MG63 (cell line): ENCODE measurements at regions not wholly inside any gene's neighbourhood (a gene's known extent, or its start where the extent isn't known, plus 50 kb on each side); places are given as distances from the start of the nearest gene placed in this dataset.
"Not testable (repeated sequence)": the region's sequence is repeated elsewhere in the genome, so short reads cannot be mapped to it uniquely, and the experiment has no call there.

Experiments used
- DNase-seq: peaks from one replicate; pipeline ENCODE4 v3.0.0-alpha.2; 2020
- H3K27me3 ChIP-seq: fragments of 250-450 bp; sonication (Bioruptor Pico); 2 replicates; pipeline ENCODE4 v1.5.1; 2020; ENCODE audit warnings: mild to moderate bottlenecking, moderate library complexity
- H3K36me3 ChIP-seq: fragments of 250-450 bp; sonication (Bioruptor Pico); 2 replicates; pipeline ENCODE4 v1.5.1; 2020; ENCODE audit warnings: mild to moderate bottlenecking, moderate library complexity
- H3K4me3 ChIP-seq: fragments of 250-450 bp; sonication (Bioruptor Pico); 2 replicates; pipeline ENCODE4 v1.5.1; 2020; ENCODE audit warnings: mild to moderate bottlenecking, moderate library complexity
- H3K9me3 ChIP-seq: fragments of 250-450 bp; sonication (Bioruptor Pico); 2 replicates; pipeline ENCODE4 v1.5.1; 2020; ENCODE audit warnings: mild to moderate bottlenecking, moderate library complexity

- DNase-seq = no peak
- no peak overlapping the region for H3K4me3 ChIP-seq
- H3K27me3 ChIP-seq = no peaks in the 10 kb centered on the region
- H3K36me3 ChIP-seq = no peaks in the 10 kb centered on the region
- H3K9me3 ChIP-seq = no peaks in the 10 kb centered on the region
These were observed 51.4 kb downstream of the SLC41A2 start for GRCh38 chr12:104906695-104907094.

- DNase-seq, H3K9me3 ChIP-seq, H3K27me3 ChIP-seq, H3K4me3 ChIP-seq, H3K36me3 ChIP-seq: not testable (repeated sequence)
These were observed 52.6 kb downstream of the SLC41A2 start for GRCh38 chr12:104905446-104905845.

- Histone ChIP-seq H3K36me3 (no peaks in the 10 kb centered on the region), H3K27me3 (no peaks in the 10 kb centered on the region), H3K4me3 (no peak overlapping the region), H3K9me3 (no peaks in the 10 kb centered on the region; the same call in 1 of the 2 replicates)
- DNase-seq = no peak
These were observed 54.3 kb downstream of the SLC41A2 start for GRCh38 chr12:104903648-104904423.

- Histone ChIP-seq H3K36me3 (no peaks in the 10 kb centered on the region), H3K9me3 (no peaks in the 10 kb centered on the region; the same call in 1 of the 2 replicates), H3K4me3 (no peak overlapping the region), H3K27me3 (no peaks in the 10 kb centered on the region)
- DNase-seq = no peak
These were observed 56.0 kb downstream of the SLC41A2 start for GRCh38 chr12:104902125-104902524.

GRCh38 chr12:104896710-104897109 lies 61.4 kb downstream of the SLC41A2 start:
- Histone ChIP-seq H3K9me3 (no peaks in the 10 kb centered on the region; the same call in 1 of the 2 replicates), H3K27me3 (no peaks in the 10 kb centered on the region), H3K4me3 (no peak overlapping the region), H3K36me3 (no peaks in the 10 kb centered on the region)
- DNase-seq = no peak

GRCh38 chr12:104896146-104896545 lies 61.9 kb downstream of the SLC41A2 start:
- no peaks in the 10 kb centered on the region; the same call in 1 of the 2 replicates for H3K9me3 ChIP-seq
- no peak for DNase-seq
- no peaks in the 10 kb centered on the region for H3K36me3 ChIP-seq
- no peaks in the 10 kb centered on the region for H3K27me3 ChIP-seq
- H3K4me3 ChIP-seq = no peak overlapping the region

- Histone ChIP-seq H3K4me3 (no peak overlapping the region), H3K36me3 (no peaks in the 10 kb centered on the region), H3K27me3 (no peaks in the 10 kb centered on the region), H3K9me3 (no peaks in the 10 kb centered on the region; the same call in 1 of the 2 replicates)
- no peak for DNase-seq
These were observed 62.7 kb downstream of the SLC41A2 start for GRCh38 chr12:104895415-104895814.

GRCh38 chr12:104890476-104891096 lies 67.5 kb downstream of the SLC41A2 start:
- H3K27me3 ChIP-seq = no peaks in the 10 kb centered on the region
- H3K9me3 ChIP-seq = no peaks in the 10 kb centered on the region
- H3K4me3 ChIP-seq = no peak overlapping the region
- H3K36me3 ChIP-seq = no peaks in the 10 kb centered on the region
- no peak for DNase-seq

GRCh38 chr12:104889735-104890134 lies 68.4 kb downstream of the SLC41A2 start:
- Histone ChIP-seq H3K27me3 (no peaks in the 10 kb centered on the region), H3K4me3 (no peak overlapping the region), H3K9me3 (no peaks in the 10 kb centered on the region), H3K36me3 (no peaks in the 10 kb centered on the region)
- DNase-seq = no peak

- DNase-seq = no peak
- Histone ChIP-seq H3K36me3 (no peaks in the 10 kb centered on the region), H3K27me3 (no peaks in the 10 kb centered on the region), H3K4me3 (no peak overlapping the region), H3K9me3 (no peaks in the 10 kb centered on the region; the same call in 1 of the 2 replicates)
These were observed 69.2 kb downstream of the SLC41A2 start for GRCh38 chr12:104888892-104889291.

- H3K4me3 ChIP-seq = no peak overlapping the region
- no peak for DNase-seq
- no peaks in the 10 kb centered on the region for H3K36me3 ChIP-seq
- H3K27me3 ChIP-seq = no peaks in the 10 kb centered on the region
- no peaks in the 10 kb centered on the region; the same call in 1 of the 2 replicates for H3K9me3 ChIP-seq
These were observed 69.6 kb downstream of the SLC41A2 start for GRCh38 chr12:104888481-104888880.

- Histone ChIP-seq H3K27me3 (no peaks in the 10 kb centered on the region), H3K36me3 (no peaks in the 10 kb centered on the region), H3K4me3 (no peak overlapping the region), H3K9me3 (no peaks in the 10 kb centered on the region; the same call in 1 of the 2 replicates)
- DNase-seq = no peak
These were observed 70.6 kb downstream of the SLC41A2 start for GRCh38 chr12:104887452-104887851.

GRCh38 chr12:104886418-104887401 lies 71.4 kb downstream of the SLC41A2 start:
- no peaks in the 10 kb centered on the region; the same call in 1 of the 2 replicates for H3K9me3 ChIP-seq
- DNase-seq = no peak
- no peaks in the 10 kb centered on the region for H3K36me3 ChIP-seq
- H3K27me3 ChIP-seq = no peaks in the 10 kb centered on the region
- no peak overlapping the region for H3K4me3 ChIP-seq

- not testable (repeated sequence) for H3K4me3 ChIP-seq, DNase-seq, H3K27me3 ChIP-seq, H3K36me3 ChIP-seq, H3K9me3 ChIP-seq
These were observed 79.2 kb downstream of the SLC41A2 start for GRCh38 chr12:104878858-104879257.

- Histone ChIP-seq H3K9me3 (peaks cover 3% of the 10 kb centered on the region; the same call in 1 of the 2 replicates), H3K4me3 (no peak overlapping the region), H3K27me3 (no peaks in the 10 kb centered on the region), H3K36me3 (no peaks in the 10 kb centered on the region)
- DNase-seq = peak; percentile 21
These were observed 80.9 kb downstream of the SLC41A2 start for GRCh38 chr12:104877103-104877705.

- Histone ChIP-seq H3K4me3 (no peak overlapping the region), H3K36me3 (no peaks in the 10 kb centered on the region), H3K9me3 (peaks cover 3% of the 10 kb centered on the region; the same call in 1 of the 2 replicates), H3K27me3 (no peaks in the 10 kb centered on the region)
- no peak for DNase-seq
These were observed 84.7 kb downstream of the SLC41A2 start for GRCh38 chr12:104873374-104873773.
